Ectodermal cell (in vitro differentiated cells): ENCODE measurements at regions not wholly inside any gene's neighbourhood (a gene's known extent, or its start where the extent isn't known, plus 50 kb on each side); places are given as distances from the start of the nearest gene placed in this dataset.

ENCODE experiments used
- H3K27ac ChIP-seq: 2 replicates; pipeline ENCODE4 v1.7.0; 2013; ENCODE audit warnings: mild to moderate bottlenecking, low read depth, low read length; ENCODE audit not compliant: insufficient read depth, poor library complexity, severe bottlenecking
- H3K27me3 ChIP-seq: 2 replicates; pipeline ENCODE4 v1.7.0; 2013; ENCODE audit warnings: mild to moderate bottlenecking, low read length; ENCODE audit not compliant: insufficient read depth, control insufficient read depth, poor library complexity, severe bottlenecking
- H3K36me3 ChIP-seq: one replicate; pipeline ENCODE4 v1.7.0; 2013; ENCODE audit warnings: low read length; ENCODE audit not compliant: control insufficient read depth, insufficient read depth
- H3K4me1 ChIP-seq: one replicate; pipeline ENCODE4 v1.7.0; 2013; ENCODE audit warnings: low read length; ENCODE audit not compliant: control insufficient read depth, insufficient read depth
- H3K4me3 ChIP-seq: 2 replicates; pipeline ENCODE4 v1.7.0; 2013; ENCODE audit warnings: low read depth, low read length, control low read depth; ENCODE audit not compliant: insufficient read depth
- H3K9me3 ChIP-seq: 2 replicates; pipeline ENCODE4 v1.7.0; 2013; ENCODE audit warnings: mild to moderate bottlenecking, low read length, moderate library complexity; ENCODE audit not compliant: control insufficient read depth
- WGBS, 2 experiments: methylation state at CpG; one replicate each; pipeline ENCODE4 v1.1.7; 2013; ENCODE audit warnings: missing lambda C conversion rate in 2 of 2; 5-methylcytosine and 5-hydroxymethylcytosine counted together

GRCh38 chr5:8134609-8135008, 265.7 kb downstream of the MTRR start:
- Histone ChIP-seq H3K27ac (no peak overlapping the region), H3K9me3 (no peaks in the 10 kb centered on the region), H3K4me3 (no peak overlapping the region), H3K36me3 (no peaks in the 10 kb centered on the region), H3K27me3 (no peaks in the 10 kb centered on the region), H3K4me1 (no peaks in the 10 kb centered on the region)
- WGBS, 2 experiments, result 93 to 96% methylated on average over 4 of the region's 5 CpGs

- Histone ChIP-seq H3K4me1 (no peaks in the 10 kb centered on the region), H3K36me3 (no peaks in the 10 kb centered on the region), H3K27ac (no peak overlapping the region), H3K27me3 (no peaks in the 10 kb centered on the region), H3K9me3 (no peaks in the 10 kb centered on the region), H3K4me3 (no peak overlapping the region)
- WGBS, 2 experiments, result 85 to 88% methylated on average over 4 of the region's 4 CpGs
Measured at GRCh38 chr5:8135742-8136141, 266.8 kb downstream of the MTRR start.

GRCh38 chr5:8136271-8136670, 267.3 kb downstream of the MTRR start:
- H3K27me3 ChIP-seq, result no peaks in the 10 kb centered on the region
- H3K27ac ChIP-seq, result no peak overlapping the region
- no peak overlapping the region for H3K4me3 ChIP-seq
- no peaks in the 10 kb centered on the region for H3K36me3 ChIP-seq
- WGBS, 2 experiments, result 87 to 93% methylated on average over 2 of the region's 3 CpGs
- no peaks in the 10 kb centered on the region for H3K9me3 ChIP-seq
- no peaks in the 10 kb centered on the region for H3K4me1 ChIP-seq

GRCh38 chr5:8137941-8138550, 269.1 kb downstream of the MTRR start:
- no peak overlapping the region for H3K27ac ChIP-seq
- WGBS, 2 experiments, result 96 to 100% methylated on average over 1 to 2 of the region's 2 CpGs
- no peaks in the 10 kb centered on the region for H3K4me1 ChIP-seq
- no peaks in the 10 kb centered on the region for H3K36me3 ChIP-seq
- no peaks in the 10 kb centered on the region for H3K9me3 ChIP-seq
- no peak overlapping the region for H3K4me3 ChIP-seq
- no peaks in the 10 kb centered on the region for H3K27me3 ChIP-seq

GRCh38 chr5:8138884-8139283, 269.9 kb downstream of the MTRR start:
- Histone ChIP-seq H3K27me3 (no peaks in the 10 kb centered on the region), H3K9me3 (no peaks in the 10 kb centered on the region), H3K36me3 (no peaks in the 10 kb centered on the region), H3K4me1 (no peaks in the 10 kb centered on the region), H3K4me3 (no peak overlapping the region), H3K27ac (no peak overlapping the region)
- WGBS, 2 experiments, result 84 to 87% methylated on average over 5 of the region's 5 CpGs

GRCh38 chr5:8150791-8151190, 281.8 kb downstream of the MTRR start:
- no peaks in the 10 kb centered on the region for H3K27me3 ChIP-seq
- no peaks in the 10 kb centered on the region for H3K4me1 ChIP-seq
- H3K4me3 ChIP-seq, result no peak overlapping the region
- no peaks in the 10 kb centered on the region for H3K36me3 ChIP-seq
- H3K27ac ChIP-seq, result no peak overlapping the region
- no peaks in the 10 kb centered on the region for H3K9me3 ChIP-seq
- 100% methylated on average over 1 of the region's 1 CpG; no CpG with 5 or more reads in 1 of the 2 experiments for WGBS, 2 experiments

- Histone ChIP-seq H3K27me3 (no peaks in the 10 kb centered on the region), H3K4me3 (no peak overlapping the region), H3K4me1 (no peaks in the 10 kb centered on the region), H3K27ac (no peak overlapping the region), H3K9me3 (no peaks in the 10 kb centered on the region), H3K36me3 (no peaks in the 10 kb centered on the region)
- WGBS, 2 experiments, result 94% methylated on average over 2 to 3 of the region's 3 CpGs
Measured at GRCh38 chr5:8156706-8157105, 287.8 kb downstream of the MTRR start.

GRCh38 chr5:8157320-8157822, 288.4 kb downstream of the MTRR start:
- no peak overlapping the region for H3K4me3 ChIP-seq
- no peak overlapping the region for H3K27ac ChIP-seq
- 88 to 89% methylated on average over 7 of the region's 7 CpGs for WGBS, 2 experiments
- no peaks in the 10 kb centered on the region for H3K27me3 ChIP-seq
- H3K36me3 ChIP-seq, result no peaks in the 10 kb centered on the region
- no peaks in the 10 kb centered on the region for H3K9me3 ChIP-seq
- no peaks in the 10 kb centered on the region for H3K4me1 ChIP-seq

- no peaks in the 10 kb centered on the region for H3K9me3 ChIP-seq
- H3K27ac ChIP-seq, result no peak overlapping the region
- H3K4me1 ChIP-seq, result no peaks in the 10 kb centered on the region
- H3K27me3 ChIP-seq, result no peaks in the 10 kb centered on the region
- 92 to 93% methylated on average over 5 of the region's 5 CpGs for WGBS, 2 experiments
- no peaks in the 10 kb centered on the region for H3K36me3 ChIP-seq
- no peak overlapping the region for H3K4me3 ChIP-seq
Measured at GRCh38 chr5:8176101-8176693, 307.2 kb downstream of the MTRR start.

- Histone ChIP-seq H3K27me3 (no peaks in the 10 kb centered on the region), H3K4me1 (no peaks in the 10 kb centered on the region)
- WGBS, 2 experiments, result 21 to 41% methylated on average over 4 to 5 of the region's 5 CpGs
Measured at GRCh38 chr5:8184455-8185063, 315.6 kb downstream of the MTRR start.

More at GRCh38 chr5:8184455-8185063, 315.6 kb downstream of the MTRR start:
- H3K4me3 ChIP-seq, result no peak overlapping the region
- H3K27ac ChIP-seq, result no peak overlapping the region
- no peaks in the 10 kb centered on the region for H3K36me3 ChIP-seq
- H3K9me3 ChIP-seq, result no peaks in the 10 kb centered on the region
